ENCODE measurements at regions not wholly inside any gene's neighbourhood (a gene's known extent, or its start where the extent isn't known, plus 50 kb on each side); places are given as distances from the start of the nearest gene placed in this dataset.

DNA sequence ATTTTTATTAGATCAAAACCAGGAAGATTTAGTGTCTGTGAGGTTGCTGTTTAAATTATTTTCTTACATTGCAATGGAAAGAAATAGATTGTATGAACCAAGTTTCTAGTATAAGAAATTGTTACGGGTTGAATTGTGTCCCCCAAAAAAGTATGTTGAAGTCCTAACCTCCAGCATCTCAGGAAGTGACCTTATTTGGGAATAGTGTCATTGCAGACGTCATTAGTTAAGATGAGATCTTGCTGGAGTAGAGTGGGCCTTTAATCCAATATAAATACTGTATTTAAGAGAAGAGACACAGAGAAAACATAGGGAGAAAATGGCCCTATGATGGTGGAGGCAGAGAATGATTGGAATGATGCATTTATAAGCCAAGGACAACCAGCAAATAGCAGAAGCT is 188.7 kb upstream of the SAMSN1 start:
- TF ChIP-seq, protein P1, sequence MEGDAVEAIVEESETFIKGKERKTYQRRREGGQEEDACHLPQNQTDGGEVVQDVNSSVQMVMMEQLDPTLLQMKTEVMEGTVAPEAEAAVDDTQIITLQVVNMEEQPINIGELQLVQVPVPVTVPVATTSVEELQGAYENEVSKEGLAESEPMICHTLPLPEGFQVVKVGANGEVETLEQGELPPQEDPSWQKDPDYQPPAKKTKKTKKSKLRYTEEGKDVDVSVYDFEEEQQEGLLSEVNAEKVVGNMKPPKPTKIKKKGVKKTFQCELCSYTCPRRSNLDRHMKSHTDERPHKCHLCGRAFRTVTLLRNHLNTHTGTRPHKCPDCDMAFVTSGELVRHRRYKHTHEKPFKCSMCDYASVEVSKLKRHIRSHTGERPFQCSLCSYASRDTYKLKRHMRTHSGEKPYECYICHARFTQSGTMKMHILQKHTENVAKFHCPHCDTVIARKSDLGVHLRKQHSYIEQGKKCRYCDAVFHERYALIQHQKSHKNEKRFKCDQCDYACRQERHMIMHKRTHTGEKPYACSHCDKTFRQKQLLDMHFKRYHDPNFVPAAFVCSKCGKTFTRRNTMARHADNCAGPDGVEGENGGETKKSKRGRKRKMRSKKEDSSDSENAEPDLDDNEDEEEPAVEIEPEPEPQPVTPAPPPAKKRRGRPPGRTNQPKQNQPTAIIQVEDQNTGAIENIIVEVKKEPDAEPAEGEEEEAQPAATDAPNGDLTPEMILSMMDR (conservative IDR thresholded peaks at IDR 0.05) = no peak
- TF ChIP-seq EZH2 (IDR thresholded peaks at IDR 0.05; ENCODE audit: low read depth) = no peak
